Neural cell (in vitro differentiated cells): ENCODE measurements at regions not wholly inside any gene's neighbourhood (a gene's known extent, or its start where the extent isn't known, plus 50 kb on each side); places are given as distances from the start of the nearest gene placed in this dataset.

Experiments used
- H2AFZ ChIP-seq: fragments of 200-600, 300-800 bp; sonication (generic), shearing (Covaris generic); 2 replicates; pipeline ENCODE4 v1.6.0; 2014; ENCODE audit warnings: low read depth, mild to moderate bottlenecking, antibody characterized with exemption, low read length, moderate library complexity
- H3F3A ChIP-seq: fragments of 200-600 bp; shearing (Covaris generic); 2 replicates; pipeline ENCODE4 v1.6.1; 2016; ENCODE audit warnings: mild to moderate bottlenecking, moderate library complexity, mixed read lengths, antibody characterized with exemption, low read length; ENCODE audit not compliant: insufficient read depth, poor library complexity, severe bottlenecking
- H3K27ac ChIP-seq: fragments of 200-600, 300-800 bp; sonication (generic), shearing (Covaris generic); 2 replicates; pipeline ENCODE4 v1.5.1; 2014; ENCODE audit warnings: mild to moderate bottlenecking, low read length, moderate library complexity
- H3K27me3 ChIP-seq: fragments of 300-800, 200-600 bp; sonication (generic), shearing (Covaris generic); 2 replicates; pipeline ENCODE4 v1.6.0; 2014; ENCODE audit warnings: mild to moderate bottlenecking, low read depth, low read length, moderate library complexity; ENCODE audit not compliant: insufficient read depth
- H3K36me3 ChIP-seq: fragments of 300-800, 200-600 bp; sonication (generic), shearing (Covaris generic); 2 replicates; pipeline ENCODE4 v1.5.1; 2014; ENCODE audit warnings: mild to moderate bottlenecking, antibody characterized with exemption, low read length, moderate library complexity; ENCODE audit not compliant: insufficient read depth
- H3K4me2 ChIP-seq: fragments of 300-800, 200-600 bp; sonication (generic), shearing (Covaris generic); 2 replicates; pipeline ENCODE4 v1.6.0; 2014; ENCODE audit warnings: mild to moderate bottlenecking, low read length
- H3K4me3 ChIP-seq: fragments of 300-800, 200-600 bp; sonication (generic), shearing (Covaris generic); 2 replicates; pipeline ENCODE4 v1.5.1; 2014; ENCODE audit warnings: mild to moderate bottlenecking, low read length, moderate library complexity
- H3K79me2 ChIP-seq: fragments of 200-600 bp; shearing (Covaris generic); replicated peaks from 2 replicates; pipeline ENCODE4 v1.6.0; 2014; ENCODE audit warnings: mild to moderate bottlenecking, low read length, moderate library complexity; ENCODE audit not compliant: insufficient read depth
- H3K9ac ChIP-seq: fragments of 300-800, 200-600 bp; sonication (generic), shearing (Covaris generic); 2 replicates; pipeline ENCODE4 v1.6.1; 2016; ENCODE audit warnings: mild to moderate bottlenecking, low read length, mixed read lengths
- H3K9me2 ChIP-seq: fragments of 200-600 bp; shearing (Covaris generic); 2 replicates; pipeline ENCODE4 v1.6.1; 2016; ENCODE audit warnings: mild to moderate bottlenecking, low read length, mixed read lengths; ENCODE audit not compliant: insufficient read depth
- H3K9me3 ChIP-seq: fragments of 200-600, 300-800 bp; sonication (generic), shearing (Covaris generic); 2 replicates; pipeline ENCODE4 v1.6.1; 2016; ENCODE audit warnings: mild to moderate bottlenecking, mixed run types, low read length, moderate library complexity, mixed read lengths
- H4K20me1 ChIP-seq: fragments of 200-600 bp; shearing (Covaris generic); 2 replicates; pipeline ENCODE4 v1.6.1; 2016; ENCODE audit warnings: mild to moderate bottlenecking, mixed run types; ENCODE audit not compliant: insufficient read depth
- CTCF ChIP-seq: fragments of 450-650 bp; IDR thresholded peaks from 2 replicates; pipeline ENCODE4 v1.5.1; 2014; ENCODE audit warnings: antibody characterized with exemption, mild to moderate bottlenecking, moderate library complexity; ENCODE audit not compliant: poor library complexity, severe bottlenecking
- EP300 ChIP-seq: fragments of 450-650 bp; conservative IDR thresholded peaks from 2 replicates; pipeline ENCODE4 v1.6.1; 2014; ENCODE audit warnings: antibody characterized with exemption, mild to moderate bottlenecking, moderate library complexity; ENCODE audit not compliant: poor library complexity, severe bottlenecking
- EZH2 ChIP-seq: fragments of 200-600, 300-800 bp; shearing (Covaris generic), sonication (generic); IDR thresholded peaks from 2 replicates; pipeline ENCODE4 v1.6.1; 2014; ENCODE audit warnings: antibody characterized with exemption, low read length, borderline replicate concordance, mild to moderate bottlenecking; ENCODE audit not compliant: insufficient read depth, poor library complexity, severe bottlenecking
- MXI1 ChIP-seq: fragments of 450-650 bp; conservative IDR thresholded peaks from 2 replicates; pipeline ENCODE4 v1.6.1; 2014; ENCODE audit warnings: antibody characterized with exemption, mild to moderate bottlenecking; ENCODE audit not compliant: poor library complexity, severe bottlenecking
- POLR2AphosphoS5 ChIP-seq: IDR thresholded peaks from 2 replicates; pipeline ENCODE4 v1.6.1; 2012
- RAD21 ChIP-seq: fragments of 450-650 bp; conservative IDR thresholded peaks from 2 replicates; pipeline ENCODE4 v1.6.1; 2014; ENCODE audit warnings: antibody characterized with exemption, mild to moderate bottlenecking, moderate library complexity
- REST ChIP-seq: IDR thresholded peaks from 2 replicates; pipeline ENCODE4 v1.6.1; 2012; ENCODE audit warnings: borderline replicate concordance
- SMC3 ChIP-seq: fragments of 450-650 bp; conservative IDR thresholded peaks from 2 replicates; pipeline ENCODE4 v1.6.1; 2014; ENCODE audit warnings: antibody characterized with exemption, mild to moderate bottlenecking, moderate library complexity; ENCODE audit not compliant: poor library complexity
- TAF1 ChIP-seq: IDR thresholded peaks from 2 replicates; pipeline ENCODE4 v1.6.1; 2012; ENCODE audit warnings: low read depth

GRCh38 chr2:60605866-60606265 is 52.4 kb upstream of the BCL11A start:
- Histone ChIP-seq H3F3A (no peaks in the 10 kb centered on the region), H3K4me2 (no peak overlapping the region), H3K27me3 (no peaks in the 10 kb centered on the region), H4K20me1 (no peaks in the 10 kb centered on the region), H3K79me2 (no peaks in the 10 kb centered on the region), H3K9me3 (no peaks in the 10 kb centered on the region), H3K36me3 (no peaks in the 10 kb centered on the region), H2AFZ (no peak overlapping the region), H3K9me2 (no peaks in the 10 kb centered on the region), H3K27ac (no peak overlapping the region), H3K9ac (no peak overlapping the region), H3K4me3 (no peak overlapping the region)
- TF ChIP-seq RAD21 (no peak), TAF1 (no peak), SMC3 (no peak), EZH2 (no peak), REST (no peak), CTCF (no peak), EP300 (no peak), MXI1 (no peak), POLR2AphosphoS5 (no peak)

- no peak overlapping the region for H3K9ac ChIP-seq
- H3F3A ChIP-seq = no peaks in the 10 kb centered on the region
- no peaks in the 10 kb centered on the region for H3K36me3 ChIP-seq
- no peaks in the 10 kb centered on the region for H3K9me2 ChIP-seq
- TF ChIP-seq MXI1 = no peak
- TF ChIP-seq CTCF = no peak
- TF ChIP-seq TAF1 = no peak
- TF ChIP-seq EZH2 = no peak
- no peak for TF ChIP-seq POLR2AphosphoS5
- TF ChIP-seq EP300 = no peak
- no peak for TF ChIP-seq REST
- TF ChIP-seq RAD21 = no peak
- H3K79me2 ChIP-seq = no peaks in the 10 kb centered on the region
- H3K4me2 ChIP-seq = no peak overlapping the region
- no peaks in the 10 kb centered on the region for H3K27me3 ChIP-seq
- H4K20me1 ChIP-seq = no peaks in the 10 kb centered on the region
- no peaks in the 10 kb centered on the region for H3K9me3 ChIP-seq
- H3K4me3 ChIP-seq = no peak overlapping the region
- no peak overlapping the region for H3K27ac ChIP-seq
- H2AFZ ChIP-seq = no peak overlapping the region
Observed at GRCh38 chr2:60608679-60609078, 55.2 kb upstream of the BCL11A start.
